Tibial artery (tissue), 4 donors: ENCODE measurements at regions not wholly inside any gene's neighbourhood (a gene's known extent, or its start where the extent isn't known, plus 50 kb on each side); places are given as distances from the start of the nearest gene placed in this dataset.

Experiments
- DNase-seq, 2 donors: peaks; one replicate each; pipeline ENCODE4 v3.0.0-alpha.2; 2019
- H3K27ac ChIP-seq, 2 donors: fragments of 200-600 bp; sonication (generic) in 1 of 2; 1 replicate in 1 of 2; 2 replicates in 1 of 2; pipeline ENCODE4 v1.5.1; 2018 to 2019; ENCODE audit warnings: mild to moderate bottlenecking in 1 of 2
- H3K27me3 ChIP-seq, 2 donors: fragments of 200-600 bp; sonication (generic) in 1 of 2; one replicate each; pipeline versions ENCODE4 v1.5.1 to v1.6.0; 2016 to 2019
- H3K36me3 ChIP-seq, 3 donors: fragments of 200-600 bp; sonication (generic) in 2 of 3; one replicate each; pipeline ENCODE4 v1.5.1; 2016 to 2019; ENCODE audit warnings: mild to moderate bottlenecking in 2 of 3
- H3K4me1 ChIP-seq, 4 donors: fragments of 200-600 bp; sonication (generic) in 2 of 4; 1 replicate in 3 of 4; 2 replicates in 1 of 4; pipeline ENCODE4 v1.5.1; 2016 to 2019
- H3K4me3 ChIP-seq, 2 donors: fragments of 200-600 bp; sonication (generic) in 1 of 2; 1 replicate in 1 of 2; 2 replicates in 1 of 2; pipeline ENCODE4 v1.5.1; 2018 to 2019; ENCODE audit warnings: mild to moderate bottlenecking in 2 of 2
- H3K9me3 ChIP-seq, 3 donors: fragments of 200-600 bp; sonication (generic) in 1 of 3; one replicate each; pipeline ENCODE4 v1.5.1; 2016 to 2019
- CTCF ChIP-seq, 2 experiments: fragments of 200-600 bp in 1 of 2; fragments of 450-650 bp in 1 of 2; IDR thresholded peaks; one replicate each; pipeline ENCODE4 v1.5.1; 2017 to 2019; ENCODE audit warnings: antibody characterized with exemption in 2 of 2, mild to moderate bottlenecking in 1 of 2, moderate library complexity in 1 of 2
- intact Hi-C: fragments of 100-400 bp; cut with DNase I; formaldehyde crosslinking; loops from one replicate; pipeline ENCODE4 v1.15.0; 2023; ENCODE audit warnings: low total_unique reads

- intact Hi-C loops: no loop called here
- Histone ChIP-seq H3K4me3 (no peak overlapping the region), H3K27me3 (no peaks in the 10 kb centered on the region), H3K9me3 (no peaks in the 10 kb centered on the region), H3K27ac (no peak overlapping the region), H3K4me1 (no peaks in the 10 kb centered on the region), H3K36me3 (no peaks in the 10 kb centered on the region)
- no peak for DNase-seq
- TF ChIP-seq CTCF (IDR thresholded peaks at IDR 0.05): no peak
Measured at GRCh38 chr20:20795119-20795518, 82.7 kb upstream of the RALGAPA2 start.

DNA sequence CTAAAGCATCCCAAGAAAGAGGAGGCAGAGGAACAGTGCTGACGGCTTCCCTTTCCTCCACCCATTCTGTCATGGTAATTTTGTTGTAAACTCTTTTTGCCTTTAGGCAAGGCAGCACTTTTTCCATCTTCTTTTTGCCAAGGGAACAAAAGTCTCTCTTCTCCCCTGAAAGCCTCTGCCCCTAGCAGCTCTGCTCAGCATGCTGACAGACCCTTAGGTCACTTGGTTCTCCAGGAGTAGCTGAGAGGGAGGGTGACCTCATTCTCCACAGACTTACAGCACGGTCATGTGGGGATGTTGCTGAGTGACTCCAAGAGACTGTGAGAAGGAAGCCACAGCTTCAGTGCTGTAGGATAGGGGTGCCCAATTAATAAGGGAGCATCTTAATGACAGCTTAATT is 81.1 kb upstream of the RALGAPA2 start:
- Histone ChIP-seq H3K4me1 (no peaks in the 10 kb centered on the region), H3K36me3 (no peaks in the 10 kb centered on the region)

DNA sequence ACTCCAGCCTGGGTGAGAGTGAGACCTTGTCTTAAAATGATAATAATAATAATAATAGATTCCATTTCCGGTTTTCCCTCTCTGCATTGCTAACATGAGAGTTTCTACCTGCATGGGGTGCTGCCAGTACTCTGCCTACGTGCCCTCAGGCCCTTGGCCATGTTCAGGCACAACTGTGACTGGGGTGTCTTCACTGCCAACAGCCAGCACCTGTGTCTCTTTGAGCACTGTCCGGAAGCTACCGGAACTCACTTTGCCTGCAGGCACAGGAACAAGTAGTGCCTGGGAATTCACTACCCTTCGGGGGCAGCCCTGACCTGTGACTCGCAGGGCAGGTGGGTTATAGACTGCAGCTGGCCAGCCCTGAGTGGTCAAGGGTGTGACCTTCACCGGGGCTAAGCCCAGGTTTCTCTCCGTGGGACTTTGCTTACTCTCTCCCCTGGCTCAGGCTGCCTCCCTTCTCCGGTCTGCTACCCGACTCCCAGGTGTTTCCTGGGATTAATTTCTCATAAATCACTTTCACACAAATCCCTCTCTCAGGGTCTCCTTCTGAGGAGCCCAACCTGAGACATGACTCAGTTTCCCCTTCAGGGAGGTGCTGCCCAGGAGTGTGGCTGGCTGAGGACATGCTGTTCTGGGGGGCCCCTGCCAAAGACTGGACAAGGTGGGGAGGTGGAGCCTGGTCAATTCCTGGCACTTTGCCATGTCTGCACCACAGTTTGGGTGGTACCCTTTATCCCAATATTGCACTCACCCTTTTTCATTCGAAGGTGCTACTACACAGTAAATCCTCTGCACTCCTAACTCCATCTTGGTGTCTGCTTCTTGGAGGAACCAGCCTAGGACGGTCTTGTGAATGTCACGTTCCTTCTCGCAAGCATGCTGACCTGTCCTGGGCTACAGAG is 79.5 kb upstream of the RALGAPA2 start:
- TF ChIP-seq CTCF (IDR thresholded peaks at IDR 0.05): no peak
- H3K27me3 ChIP-seq: no peaks in the 10 kb centered on the region
- no peak for DNase-seq
- H3K36me3 ChIP-seq: no peaks in the 10 kb centered on the region
- H3K4me3 ChIP-seq: no peak overlapping the region
- H3K9me3 ChIP-seq: no peaks in the 10 kb centered on the region
- no peak overlapping the region for H3K27ac ChIP-seq
- H3K4me1 ChIP-seq: no peaks in the 10 kb centered on the region
- intact Hi-C loops: no loop called here

More for the DNA sequence above, 81.1 kb upstream of the RALGAPA2 start:
- Histone ChIP-seq H3K27ac (no peak overlapping the region), H3K27me3 (no peaks in the 10 kb centered on the region), H3K9me3 (no peaks in the 10 kb centered on the region), H3K4me3 (no peak overlapping the region)
- DNase-seq: no peak
- intact Hi-C loops: no loop called here
- no peak for TF ChIP-seq CTCF (IDR thresholded peaks at IDR 0.05)

DNA sequence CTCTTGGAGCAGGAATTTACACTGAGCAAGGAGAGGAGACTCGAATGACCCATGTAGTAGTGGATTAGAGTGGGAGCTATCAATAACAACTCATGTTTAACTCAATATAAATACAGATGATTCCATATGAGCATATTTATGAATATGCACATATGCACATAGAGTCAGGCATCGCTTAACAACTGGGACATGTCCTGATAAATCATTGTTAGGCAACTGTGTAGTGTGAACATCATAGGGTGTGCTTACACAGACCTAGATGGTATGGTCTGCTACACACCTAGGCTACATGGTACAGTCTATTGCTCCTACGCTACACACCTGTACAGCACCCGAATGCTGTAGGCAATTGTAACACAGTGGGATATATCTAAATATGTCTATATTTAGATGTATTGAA is 75.9 kb upstream of the RALGAPA2 start:
- no peaks in the 10 kb centered on the region for H3K4me1 ChIP-seq
- H3K36me3 ChIP-seq: no peaks in the 10 kb centered on the region
- H3K27ac ChIP-seq: no peak overlapping the region
- H3K9me3 ChIP-seq: no peaks in the 10 kb centered on the region
- no peaks in the 10 kb centered on the region for H3K27me3 ChIP-seq
- no peak for DNase-seq
- TF ChIP-seq CTCF (IDR thresholded peaks at IDR 0.05): no peak
- intact Hi-C loops: no loop called here
- no peak overlapping the region for H3K4me3 ChIP-seq

DNA sequence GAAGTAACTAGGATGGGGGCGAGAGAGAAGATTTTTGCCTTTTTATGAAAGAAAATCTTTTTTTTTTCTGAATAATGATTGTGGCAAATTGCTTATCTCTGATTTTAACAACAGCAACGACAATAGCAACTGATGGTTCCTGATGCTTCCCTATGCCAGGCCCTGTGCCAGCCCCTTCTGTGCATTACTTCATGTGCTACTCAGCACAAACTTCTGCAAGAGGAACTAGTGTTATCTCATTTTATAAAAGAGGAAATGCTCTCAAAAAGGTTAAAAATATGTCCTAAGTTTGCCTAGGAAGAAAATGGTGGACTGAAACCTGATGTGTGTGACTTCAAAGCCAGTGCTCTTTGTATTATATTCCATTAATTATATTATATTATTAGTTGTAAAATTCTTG is 74.0 kb upstream of the RALGAPA2 start:
- no peak for TF ChIP-seq CTCF (IDR thresholded peaks at IDR 0.05)
- no peak overlapping the region for H3K4me3 ChIP-seq
- no peaks in the 10 kb centered on the region for H3K27me3 ChIP-seq
- no peak overlapping the region for H3K27ac ChIP-seq
- intact Hi-C loops: no loop called here
- no peaks in the 10 kb centered on the region for H3K36me3 ChIP-seq
- peak in 1 of 2 donors; percentile 60 for DNase-seq
- H3K4me1 ChIP-seq: no peaks in the 10 kb centered on the region
- no peaks in the 10 kb centered on the region for H3K9me3 ChIP-seq
